Fibroblast of lung (primary cell): ENCODE measurements at regions not wholly inside any gene's neighbourhood (a gene's known extent, or its start where the extent isn't known, plus 50 kb on each side); places are given as distances from the start of the nearest gene placed in this dataset.

Source experiments
- DNase-seq, 2 donors: peaks; one replicate each; pipeline versions ENCODE4 v3.0.0 to v3.0.0-alpha.2; 2010; ENCODE audit warnings: low read depth in 2 of 2
- H2AFZ ChIP-seq: 2 replicates; pipeline ENCODE4 v1.5.1; 2012; ENCODE audit warnings: low read length, control low read depth, inconsistent platforms
- H3K27ac ChIP-seq: 2 replicates; pipeline ENCODE4 v1.5.1; 2011; ENCODE audit warnings: low read length, control low read depth; ENCODE audit not compliant: insufficient read depth
- H3K27me3 ChIP-seq: 2 replicates; pipeline ENCODE4 v1.5.1; 2011; ENCODE audit warnings: mild to moderate bottlenecking, low read length; ENCODE audit not compliant: control insufficient read depth, insufficient read depth
- H3K36me3 ChIP-seq: 2 replicates; pipeline ENCODE4 v1.5.1; 2011; ENCODE audit warnings: low read length; ENCODE audit not compliant: control insufficient read depth, insufficient read depth
- H3K4me1 ChIP-seq: 2 replicates; pipeline ENCODE4 v1.5.1; 2011; ENCODE audit warnings: low read length; ENCODE audit not compliant: control insufficient read depth, insufficient read depth; ENCODE audit errors: extremely low read depth
- H3K4me2 ChIP-seq: 2 replicates; pipeline ENCODE4 v1.5.1; 2011; ENCODE audit warnings: low read length, control low read depth; ENCODE audit not compliant: insufficient read depth; ENCODE audit errors: extremely low read depth
- H3K4me3 ChIP-seq, 4 experiments: fragments of 200-600 bp in 1 of 4; sonication (generic) in 1 of 4; replicated peaks in 1 of 4; 2 replicates each; pipeline ENCODE4 v1.5.1; 2011 to 2016; ENCODE audit warnings: low read length in 4 of 4, low read depth in 3 of 4, mild to moderate bottlenecking in 3 of 4, control low read depth in 2 of 4, inconsistent platforms in 1 of 4, mixed read lengths in 1 of 4; ENCODE audit not compliant: insufficient read depth in 1 of 4; ENCODE audit errors: control extremely low read depth in 1 of 4
- H3K79me2 ChIP-seq: 2 replicates; pipeline ENCODE4 v1.5.1; 2012; ENCODE audit warnings: mild to moderate bottlenecking, low read length, inconsistent platforms; ENCODE audit not compliant: control insufficient read depth, insufficient read depth
- H3K9ac ChIP-seq: 2 replicates; pipeline ENCODE4 v1.5.1; 2011; ENCODE audit warnings: mild to moderate bottlenecking, low read length, control low read depth; ENCODE audit not compliant: insufficient read depth
- H3K9me3 ChIP-seq: 2 replicates; pipeline ENCODE4 v1.5.1; 2012; ENCODE audit warnings: low read depth, low read length; ENCODE audit not compliant: control insufficient read depth, insufficient read depth
- H4K20me1 ChIP-seq: 2 replicates; pipeline ENCODE4 v1.5.1; 2011; ENCODE audit warnings: low read length; ENCODE audit not compliant: control insufficient read depth, insufficient read depth; ENCODE audit errors: extremely low read depth
- EZH2 ChIP-seq: IDR thresholded peaks from 2 replicates; pipeline ENCODE4 v1.5.1; 2012; ENCODE audit warnings: low read length, control low read depth, mild to moderate bottlenecking; ENCODE audit errors: missing control alignments
- TF ChIP-seq, protein P1 (sequence below), 2 donors: IDR thresholded peaks in 1 of 2; conservative IDR thresholded peaks in 1 of 2; 1 replicate in 1 of 2; 2 replicates in 1 of 2; pipeline ENCODE4 v1.5.1; 2011 to 2012; ENCODE audit warnings: low read length in 2 of 2, control low read depth in 1 of 2, inconsistent platforms in 1 of 2, low read depth in 1 of 2, mild to moderate bottlenecking in 1 of 2

DNA sequence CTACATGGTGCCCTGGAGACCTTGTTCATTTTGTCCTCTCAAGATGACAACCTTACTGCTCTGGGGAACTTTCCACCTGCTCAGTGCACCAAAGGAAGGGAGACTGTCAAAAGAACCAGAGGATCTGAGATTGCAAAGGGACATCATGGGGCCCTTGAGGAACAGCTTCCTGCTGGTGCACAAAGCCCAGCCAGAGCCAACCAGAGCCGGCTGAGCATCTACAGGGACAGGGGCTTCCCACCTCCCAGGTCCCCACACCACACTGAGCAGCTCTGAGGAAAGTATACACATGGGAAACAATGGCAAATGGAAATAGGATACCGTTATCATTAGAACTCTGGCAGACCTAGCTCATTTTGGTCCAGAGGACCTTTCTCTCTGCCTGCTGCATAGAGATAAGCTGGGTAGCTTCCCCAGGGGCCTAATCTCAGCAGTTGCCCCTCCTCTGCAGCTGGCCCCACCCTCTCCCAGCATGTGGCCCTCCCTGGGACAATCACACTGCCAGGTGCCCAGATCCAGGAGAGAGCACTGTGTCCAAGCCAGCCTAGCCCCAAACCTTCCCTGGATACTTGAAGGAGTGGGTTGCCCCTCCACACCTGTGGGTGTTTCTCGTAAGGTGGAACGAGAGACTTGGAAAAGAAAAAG, 123.4 kb upstream of the PRR20G start:
- no peaks in the 10 kb centered on the region for H4K20me1 ChIP-seq
- no peaks in the 10 kb centered on the region for H3K36me3 ChIP-seq
- no peak for DNase-seq
- H3K79me2 ChIP-seq = no peaks in the 10 kb centered on the region
- no peaks in the 10 kb centered on the region for H3K4me1 ChIP-seq
- no peak overlapping the region for H3K9ac ChIP-seq
- H3K27ac ChIP-seq = no peak overlapping the region
- no peak overlapping the region for H3K4me3 ChIP-seq
- no peak overlapping the region for H2AFZ ChIP-seq
- H3K4me2 ChIP-seq = no peak overlapping the region
- no peaks in the 10 kb centered on the region for H3K27me3 ChIP-seq
- no peaks in the 10 kb centered on the region for H3K9me3 ChIP-seq
- TF ChIP-seq, protein P1, sequence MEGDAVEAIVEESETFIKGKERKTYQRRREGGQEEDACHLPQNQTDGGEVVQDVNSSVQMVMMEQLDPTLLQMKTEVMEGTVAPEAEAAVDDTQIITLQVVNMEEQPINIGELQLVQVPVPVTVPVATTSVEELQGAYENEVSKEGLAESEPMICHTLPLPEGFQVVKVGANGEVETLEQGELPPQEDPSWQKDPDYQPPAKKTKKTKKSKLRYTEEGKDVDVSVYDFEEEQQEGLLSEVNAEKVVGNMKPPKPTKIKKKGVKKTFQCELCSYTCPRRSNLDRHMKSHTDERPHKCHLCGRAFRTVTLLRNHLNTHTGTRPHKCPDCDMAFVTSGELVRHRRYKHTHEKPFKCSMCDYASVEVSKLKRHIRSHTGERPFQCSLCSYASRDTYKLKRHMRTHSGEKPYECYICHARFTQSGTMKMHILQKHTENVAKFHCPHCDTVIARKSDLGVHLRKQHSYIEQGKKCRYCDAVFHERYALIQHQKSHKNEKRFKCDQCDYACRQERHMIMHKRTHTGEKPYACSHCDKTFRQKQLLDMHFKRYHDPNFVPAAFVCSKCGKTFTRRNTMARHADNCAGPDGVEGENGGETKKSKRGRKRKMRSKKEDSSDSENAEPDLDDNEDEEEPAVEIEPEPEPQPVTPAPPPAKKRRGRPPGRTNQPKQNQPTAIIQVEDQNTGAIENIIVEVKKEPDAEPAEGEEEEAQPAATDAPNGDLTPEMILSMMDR (conservative IDR thresholded peaks at IDR 0.05 in 1 of 2, IDR thresholded peaks at IDR 0.05 in 1 of 2; ENCODE audit: low read depth in 1 of 2, low read length in 2 of 2) = no peak
- TF ChIP-seq EZH2 = no peak

DNA sequence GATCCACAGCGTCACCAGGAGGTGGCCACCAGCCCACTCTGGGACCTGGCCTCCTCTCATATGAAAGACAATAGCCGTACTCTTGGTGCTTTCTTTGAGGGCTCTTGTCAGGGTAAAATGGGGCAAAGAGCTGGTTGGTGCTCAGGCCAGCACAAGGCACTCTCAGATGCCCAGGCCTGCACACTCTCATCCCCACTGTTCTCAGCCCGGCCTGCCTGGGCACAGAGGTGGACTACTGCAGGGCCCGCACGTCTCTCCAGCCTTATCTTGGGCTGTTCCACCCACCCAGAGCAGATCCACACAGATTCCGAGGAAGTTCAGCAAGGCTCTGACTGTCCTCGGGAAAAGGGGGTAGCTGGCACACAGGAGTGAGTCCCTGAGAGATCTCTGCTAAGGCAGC, 122.8 kb upstream of the PRR20G start:
- no peaks in the 10 kb centered on the region for H3K4me1 ChIP-seq
- H3K27ac ChIP-seq = no peak overlapping the region
- no peaks in the 10 kb centered on the region for H3K36me3 ChIP-seq
- no peaks in the 10 kb centered on the region for H3K9me3 ChIP-seq
- H2AFZ ChIP-seq = no peak overlapping the region
- H4K20me1 ChIP-seq = no peaks in the 10 kb centered on the region
- H3K79me2 ChIP-seq = no peaks in the 10 kb centered on the region
- H3K9ac ChIP-seq = no peak overlapping the region
- TF ChIP-seq EZH2 = no peak
- TF ChIP-seq, protein P1 (conservative IDR thresholded peaks at IDR 0.05 in 1 of 2, IDR thresholded peaks at IDR 0.05 in 1 of 2; ENCODE audit: low read depth in 1 of 2, low read length in 2 of 2) = no peak
- H3K27me3 ChIP-seq = no peaks in the 10 kb centered on the region
- no peak for DNase-seq
- no peak overlapping the region for H3K4me2 ChIP-seq
- no peak overlapping the region for H3K4me3 ChIP-seq

- no peak overlapping the region for H3K9ac ChIP-seq
- no peaks in the 10 kb centered on the region for H3K36me3 ChIP-seq
- H4K20me1 ChIP-seq = no peaks in the 10 kb centered on the region
- H3K9me3 ChIP-seq = no peaks in the 10 kb centered on the region
- H3K4me3 ChIP-seq = no peak overlapping the region
- DNase-seq = no peak
- no peaks in the 10 kb centered on the region for H3K27me3 ChIP-seq
- H3K79me2 ChIP-seq = no peaks in the 10 kb centered on the region
- H3K4me1 ChIP-seq = no peaks in the 10 kb centered on the region
- no peak for TF ChIP-seq EZH2
- TF ChIP-seq, protein P1 (conservative IDR thresholded peaks at IDR 0.05 in 1 of 2, IDR thresholded peaks at IDR 0.05 in 1 of 2; ENCODE audit: low read depth in 1 of 2, low read length in 2 of 2) = no peak
- H2AFZ ChIP-seq = no peak overlapping the region
- no peak overlapping the region for H3K4me2 ChIP-seq
- no peak overlapping the region for H3K27ac ChIP-seq
Measured at GRCh38 chr3:127410137-127410488, 122.3 kb upstream of the PRR20G start.
